KMS-11 (cell line): ENCODE measurements at regions not wholly inside any gene's neighbourhood (a gene's known extent, or its start where the extent isn't known, plus 50 kb on each side); places are given as distances from the start of the nearest gene placed in this dataset.

ENCODE experiments used
- H2AFZ ChIP-seq: fragments of 200-600 bp; sonication (generic); 2 replicates; pipeline ENCODE4 v1.6.1; 2016; ENCODE audit warnings: antibody characterized with exemption, mixed run types, low read depth
- H3K27ac ChIP-seq: fragments of 200-600 bp; sonication (generic); 2 replicates; pipeline ENCODE4 v1.6.1; 2016; ENCODE audit warnings: mild to moderate bottlenecking, mixed run types
- H3K27me3 ChIP-seq: fragments of 200-600 bp; sonication (generic); 2 replicates; pipeline ENCODE4 v1.6.1; 2017; ENCODE audit warnings: mild to moderate bottlenecking, low read depth, mixed run types, moderate library complexity; ENCODE audit not compliant: insufficient read depth
- H3K36me3 ChIP-seq: fragments of 200-600 bp; sonication (generic); 2 replicates; pipeline ENCODE4 v1.6.1; 2017; ENCODE audit warnings: mild to moderate bottlenecking, mixed run types; ENCODE audit not compliant: insufficient read depth
- H3K4me1 ChIP-seq: fragments of 200-600 bp; sonication (generic); 2 replicates; pipeline ENCODE4 v1.6.1; 2016; ENCODE audit warnings: mild to moderate bottlenecking, low read depth, mixed run types; ENCODE audit not compliant: poor library complexity, severe bottlenecking
- H3K4me2 ChIP-seq: fragments of 200-600 bp; sonication (generic); 2 replicates; pipeline ENCODE4 v1.7.0; 2016; ENCODE audit warnings: mild to moderate bottlenecking, mixed run types
- H3K4me3 ChIP-seq: fragments of 200-600 bp; sonication (generic); IDR thresholded peaks from 2 replicates; pipeline ENCODE4 v1.6.1; 2017; ENCODE audit warnings: low read depth, low read length, mixed read lengths; ENCODE audit not compliant: insufficient read depth
- H3K79me2 ChIP-seq: fragments of 200-600 bp; sonication (generic); 2 replicates; pipeline ENCODE4 v1.6.1; 2016; ENCODE audit warnings: low read depth, mixed run types; ENCODE audit not compliant: insufficient read depth
- H3K9ac ChIP-seq: fragments of 200-600 bp; sonication (generic); 2 replicates; pipeline ENCODE4 v1.6.1; 2016; ENCODE audit warnings: mild to moderate bottlenecking, mixed run types
- H4K20me1 ChIP-seq: fragments of 200-600 bp; sonication (generic); 2 replicates; pipeline ENCODE4 v1.6.1; 2016; ENCODE audit warnings: mild to moderate bottlenecking, mixed run types; ENCODE audit not compliant: insufficient read depth
- CTCF ChIP-seq: fragments of 200-600 bp; sonication (generic); conservative IDR thresholded peaks from 2 replicates; pipeline ENCODE4 v1.6.1; 2017; ENCODE audit warnings: low read depth, mild to moderate bottlenecking, antibody characterized with exemption, low read length, moderate library complexity, mixed read lengths

DNA sequence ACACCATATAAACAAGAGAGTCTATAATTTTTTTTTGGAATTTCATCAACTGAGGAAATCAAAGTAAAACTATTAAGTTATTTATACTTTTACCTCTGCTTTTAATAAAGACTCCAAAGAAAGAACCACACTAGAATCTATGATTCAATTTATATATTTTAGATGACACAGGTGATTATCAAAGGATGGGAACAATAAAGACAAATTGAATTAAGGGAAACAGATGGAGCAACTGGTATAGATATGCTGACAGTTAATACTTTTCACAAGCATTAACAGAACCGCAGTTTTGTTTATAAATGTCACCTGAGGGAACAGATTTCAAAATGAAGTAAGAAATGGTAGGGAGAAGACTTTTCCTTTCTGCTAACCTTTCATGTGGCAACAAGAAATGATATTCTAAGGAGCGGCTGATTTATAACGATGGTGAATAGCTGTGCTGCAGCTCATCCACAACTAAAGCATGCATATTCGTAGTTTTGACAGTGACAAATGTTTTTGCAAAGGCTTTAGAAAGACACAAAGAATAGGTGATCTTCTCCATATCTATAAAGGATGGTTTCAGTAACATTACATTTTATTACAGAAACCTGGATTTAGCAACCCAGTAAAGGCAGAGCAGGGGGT is 1502.9 kb upstream of the RAG2 start:
- TF ChIP-seq CTCF = no peak

DNA sequence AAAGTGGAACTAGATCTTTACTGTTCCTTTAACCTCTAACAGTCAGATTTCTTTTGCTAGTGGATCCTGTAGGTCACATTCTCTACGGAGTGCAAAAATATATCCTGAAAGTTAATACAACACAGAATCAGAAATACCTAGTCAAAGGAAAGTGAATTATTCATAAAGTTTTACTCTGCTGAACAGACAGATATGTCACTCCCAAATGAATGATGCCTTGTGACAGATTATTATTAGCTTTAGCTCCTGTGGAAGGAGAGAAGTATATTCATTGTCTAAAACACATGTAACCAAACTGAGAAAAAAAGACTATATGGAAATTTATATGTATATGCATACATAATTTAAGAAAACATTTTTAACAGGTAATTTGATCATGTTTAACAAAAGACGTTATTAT is 1497.2 kb upstream of the RAG2 start:
- Histone ChIP-seq H3K27ac (no peak overlapping the region), H2AFZ (no peak overlapping the region)

More for the DNA sequence above, 1502.9 kb upstream of the RAG2 start:
- no peaks in the 10 kb centered on the region for H3K27me3 ChIP-seq
- no peaks in the 10 kb centered on the region for H3K36me3 ChIP-seq
- no peak overlapping the region for H3K27ac ChIP-seq
- H2AFZ ChIP-seq = no peak overlapping the region
- no peaks in the 10 kb centered on the region for H3K4me1 ChIP-seq
- H3K9ac ChIP-seq = no peak overlapping the region
- H3K4me3 ChIP-seq = no peak overlapping the region
- no peaks in the 10 kb centered on the region for H3K79me2 ChIP-seq
- H3K4me2 ChIP-seq = no peak overlapping the region
- H4K20me1 ChIP-seq = no peaks in the 10 kb centered on the region

GRCh38 chr11:38089726-38090125 is 1491.7 kb upstream of the RAG2 start:
- H3K36me3 ChIP-seq = no peaks in the 10 kb centered on the region
- H3K27me3 ChIP-seq = no peaks in the 10 kb centered on the region
- H3K27ac ChIP-seq = no peak overlapping the region
- H2AFZ ChIP-seq = no peak overlapping the region
- no peaks in the 10 kb centered on the region for H3K79me2 ChIP-seq
- no peak overlapping the region for H3K4me2 ChIP-seq
- H3K4me3 ChIP-seq = no peak overlapping the region
- TF ChIP-seq CTCF = no peak
- H4K20me1 ChIP-seq = no peaks in the 10 kb centered on the region
- H3K9ac ChIP-seq = no peak overlapping the region
- H3K4me1 ChIP-seq = no peaks in the 10 kb centered on the region

More for the DNA sequence above, 1497.2 kb upstream of the RAG2 start:
- no peak for TF ChIP-seq CTCF
- Histone ChIP-seq H3K79me2 (no peaks in the 10 kb centered on the region), H3K4me2 (no peak overlapping the region), H3K4me1 (no peaks in the 10 kb centered on the region), H3K4me3 (no peak overlapping the region), H3K36me3 (no peaks in the 10 kb centered on the region), H3K9ac (no peak overlapping the region), H4K20me1 (no peaks in the 10 kb centered on the region), H3K27me3 (no peaks in the 10 kb centered on the region)

- H3K4me2 ChIP-seq = no peak overlapping the region
- H3K4me3 ChIP-seq = no peak overlapping the region
- no peaks in the 10 kb centered on the region for H4K20me1 ChIP-seq
- no peak overlapping the region for H3K9ac ChIP-seq
- TF ChIP-seq CTCF = no peak
- H3K36me3 ChIP-seq = no peaks in the 10 kb centered on the region
- H3K27ac ChIP-seq = no peak overlapping the region
- H3K4me1 ChIP-seq = no peaks in the 10 kb centered on the region
- H3K79me2 ChIP-seq = no peaks in the 10 kb centered on the region
- H3K27me3 ChIP-seq = no peaks in the 10 kb centered on the region
- H2AFZ ChIP-seq = no peak overlapping the region
These were observed 1462.9 kb upstream of the RAG2 start for GRCh38 chr11:38060920-38061319.
